Endothelial cell of umbilical vein (primary cell): ENCODE measurements at regions not wholly inside any gene's neighbourhood (a gene's known extent, or its start where the extent isn't known, plus 50 kb on each side); places are given as distances from the start of the nearest gene placed in this dataset.

Source experiments
- BruUV-seq: library from RNA; stranded (reverse); fragments of 400-500 nt; replicated peaks from 2 replicates; lab custom pipeline; 2021; lab: Mats Ljungman, UMichigan
- CTCF ChIA-PET: fragments of 300-600, 350-600 bp; sonication (Branson Sonifier 250); formaldehyde crosslinking; loops from one replicate; lab custom pipeline; 2021; ENCODE audit warnings: antibody characterized with exemption, inconsistent platforms; lab: Charles Lee
- POLR2A ChIA-PET: fragments of 300-600, 350-600 bp; sonication (Branson Sonifier 250); formaldehyde crosslinking; loops from one replicate; lab custom pipeline; 2021; ENCODE audit warnings: antibody characterized with exemption, inconsistent platforms; lab: Charles Lee
- DNase-seq: peaks from one replicate; pipeline ENCODE4 v3.0.0-alpha.2; 2011; ENCODE audit warnings: low read depth, low spot score
- FAIRE-seq: peaks from 2 replicates; lab custom pipeline; 2011; peaks lifted over from hg19 to GRCh38; lab: Jason Lieb, UNC
- H2AFZ ChIP-seq: 2 replicates; pipeline ENCODE4 v1.6.0; 2012; ENCODE audit warnings: low read depth, low read length, control low read depth, inconsistent platforms
- H3K27ac ChIP-seq: 2 replicates; pipeline ENCODE4 v1.5.1; 2011; ENCODE audit warnings: low read depth, mild to moderate bottlenecking, control low read depth, low read length, moderate library complexity; ENCODE audit not compliant: insufficient read depth
- H3K27me3 ChIP-seq, 2 experiments: 2 replicates each; pipeline versions ENCODE4 v1.6.0 to v1.6.1; 2011; ENCODE audit warnings: low read length in 2 of 2, mixed read lengths in 1 of 2; ENCODE audit not compliant: control insufficient read depth in 2 of 2, insufficient read depth in 2 of 2
- H3K36me3 ChIP-seq, 2 experiments: 2 replicates in 1 of 2; 3 replicates in 1 of 2; pipeline ENCODE4 v1.5.1; 2011; ENCODE audit warnings: low read length in 2 of 2, mild to moderate bottlenecking in 1 of 2, moderate library complexity in 1 of 2; ENCODE audit not compliant: control insufficient read depth in 2 of 2, insufficient read depth in 2 of 2; ENCODE audit errors: extremely low read depth in 1 of 2
- H3K4me1 ChIP-seq: 3 replicates; pipeline ENCODE4 v1.5.1; 2011; ENCODE audit warnings: mild to moderate bottlenecking, low read length; ENCODE audit not compliant: control insufficient read depth, insufficient read depth; ENCODE audit errors: extremely low read depth
- H3K4me2 ChIP-seq: 2 replicates; pipeline ENCODE4 v1.6.1; 2011; ENCODE audit warnings: low read length, control low read depth, mixed read lengths; ENCODE audit not compliant: insufficient read depth
- H3K4me3 ChIP-seq, 3 experiments: fragments of 200-600 bp in 1 of 3; sonication (generic), shearing (Covaris generic) in 1 of 3; replicated peaks in 1 of 3; 2 replicates each; pipeline ENCODE4 v1.5.1; 2011 to 2016; ENCODE audit warnings: control low read depth in 3 of 3, low read length in 3 of 3, mild to moderate bottlenecking in 2 of 3, inconsistent platforms in 1 of 3, low read depth in 1 of 3, moderate library complexity in 1 of 3; ENCODE audit not compliant: insufficient read depth in 1 of 3
- H3K79me2 ChIP-seq: 2 replicates; pipeline ENCODE4 v1.6.0; 2012; ENCODE audit warnings: low read length, inconsistent platforms; ENCODE audit not compliant: control insufficient read depth, insufficient read depth
- H3K9ac ChIP-seq: replicated peaks from 2 replicates; pipeline ENCODE3; 2011; ENCODE audit warnings: low read length, control low read depth; ENCODE audit not compliant: insufficient read depth; ENCODE audit errors: extremely low read depth
- H3K9me1 ChIP-seq: replicated peaks from 3 replicates; pipeline ENCODE4 v1.6.0; 2011; ENCODE audit warnings: mild to moderate bottlenecking, low read length; ENCODE audit not compliant: control insufficient read depth, insufficient read depth; ENCODE audit errors: extremely low read depth
- H3K9me3 ChIP-seq: replicated peaks from 2 replicates; pipeline ENCODE4 v1.5.1; 2012; ENCODE audit warnings: low read length, inconsistent platforms; ENCODE audit not compliant: control insufficient read depth, insufficient read depth
- H4K20me1 ChIP-seq: replicated peaks from 2 replicates; pipeline ENCODE3; 2011; ENCODE audit warnings: mild to moderate bottlenecking, low read length; ENCODE audit not compliant: control insufficient read depth, insufficient read depth; ENCODE audit errors: extremely low read depth
- CTCF ChIP-seq, 2 donors: IDR thresholded peaks; 1 replicate in 1 of 2; 2 replicates in 1 of 2; pipeline ENCODE4 v1.5.1; 2011; ENCODE audit warnings: low read length in 2 of 2, mild to moderate bottlenecking in 2 of 2, moderate library complexity in 2 of 2, control low read depth in 1 of 2, inconsistent platforms in 1 of 2, low read depth in 1 of 2; ENCODE audit not compliant: insufficient read depth in 1 of 2; ENCODE audit errors: extremely low read depth in 1 of 2
- EZH2 ChIP-seq: IDR thresholded peaks from 2 replicates; pipeline ENCODE4 v1.6.1; 2012; ENCODE audit warnings: borderline replicate concordance, low read depth, mild to moderate bottlenecking, moderate library complexity, low read length, inconsistent platforms; ENCODE audit not compliant: severe bottlenecking
- FOS ChIP-seq: IDR thresholded peaks from 2 replicates; pipeline ENCODE4 v1.6.1; 2011; ENCODE audit warnings: mild to moderate bottlenecking, low read length, moderate library complexity, borderline replicate concordance; ENCODE audit not compliant: insufficient read depth
- GATA2 ChIP-seq: IDR thresholded peaks from 2 replicates; pipeline ENCODE4 v1.7.0; 2011; ENCODE audit warnings: low read depth, mild to moderate bottlenecking, moderate library complexity, mixed read lengths, low read length; ENCODE audit not compliant: insufficient read length, insufficient read depth
- JUN ChIP-seq: IDR thresholded peaks from 2 replicates; pipeline ENCODE4 v1.6.1; 2011; ENCODE audit warnings: borderline replicate concordance, low read depth; ENCODE audit not compliant: insufficient read length, insufficient read depth
- MAX ChIP-seq: IDR thresholded peaks from 2 replicates; pipeline ENCODE4 v1.6.1; 2011; ENCODE audit not compliant: insufficient read depth, insufficient read length
- MYC ChIP-seq: IDR thresholded peaks from one replicate; pipeline ENCODE4 v1.6.1; 2011; ENCODE audit warnings: mild to moderate bottlenecking, low read depth, low read length
- POLR2A ChIP-seq: IDR thresholded peaks from 2 replicates; pipeline ENCODE4 v1.6.1; 2012; ENCODE audit warnings: low read depth, mild to moderate bottlenecking, control low read depth, low read length
- POLR2AphosphoS5 ChIP-seq: IDR thresholded peaks from 2 replicates; pipeline ENCODE4 v1.6.1; 2012; ENCODE audit warnings: low read depth, mild to moderate bottlenecking, control low read depth, low read length, moderate library complexity; ENCODE audit not compliant: insufficient read depth
- dilution Hi-C: fragments of 300-500 bp; cut with MboI; formaldehyde crosslinking; loops from one replicate; pipeline ENCODE4 v1.15.0; 2019; ENCODE audit warnings: low sequenced_read_pairs; ENCODE audit not compliant: extremely low pct_ligation_motif_present
- intact Hi-C: fragments of 100-400 bp; cut with micrococcal nuclease; formaldehyde crosslinking; loops from one replicate; pipeline ENCODE4 v1.10.0; 2022

GRCh38 chr3:11899826-11900225, 53.1 kb upstream of the TAMM41 start:
- Histone ChIP-seq H3K9me1 (no peaks in the 10 kb centered on the region), H3K4me1 (no peaks in the 10 kb centered on the region), H3K79me2 (no peaks in the 10 kb centered on the region), H2AFZ (no peak overlapping the region), H3K4me3 (no peak overlapping the region), H3K36me3 (no peaks in the 10 kb centered on the region), H4K20me1 (no peaks in the 10 kb centered on the region), H3K27me3 (no peaks in the 10 kb centered on the region), H3K9me3 (no peaks in the 10 kb centered on the region), H3K9ac (no peak overlapping the region), H3K4me2 (no peak overlapping the region), H3K27ac (no peak overlapping the region)
- FAIRE-seq (no peak), DNase-seq (no peak)
- TF ChIP-seq FOS: no peak
- TF ChIP-seq CTCF (IDR thresholded peaks at IDR 0.05; ENCODE audit: extremely low read depth in 1 of 2, insufficient read depth in 1 of 2, low read depth in 1 of 2, low read length in 2 of 2): no peak
- TF ChIP-seq EZH2: no peak
- no peak for TF ChIP-seq GATA2
- no peak for TF ChIP-seq MYC
- no peak for TF ChIP-seq MAX
- no peak for TF ChIP-seq JUN
- no peak for TF ChIP-seq POLR2A
- no peak for TF ChIP-seq POLR2AphosphoS5
- CTCF ChIA-PET: no interaction called here
- BruUV-seq: no TSS peak
- intact Hi-C loops (no loop called here), dilution Hi-C loops (no loop called here)
- POLR2A ChIA-PET: no interaction called here
